Ovary (tissue), 3 donors: ENCODE measurements at regions not wholly inside any gene's neighbourhood (a gene's known extent, or its start where the extent isn't known, plus 50 kb on each side); places are given as distances from the start of the nearest gene placed in this dataset.

Experiments used
- EP300 ChIP-seq: sonication (generic); formaldehyde crosslinking; IDR thresholded peaks from one replicate; pipeline ENCODE4 v1.6.1; 2017; ENCODE audit warnings: antibody characterized with exemption
- POLR2A ChIP-seq: fragments of 450-650 bp; IDR thresholded peaks from one replicate; pipeline ENCODE4 v1.6.1; 2017; ENCODE audit warnings: antibody characterized with exemption, mild to moderate bottlenecking, moderate library complexity
- TF ChIP-seq, protein P1 (sequence below), 3 donors: fragments of 450-650 bp in 2 of 3; fragments of 200-600 bp in 1 of 3; IDR thresholded peaks; one replicate each; pipeline versions ENCODE4 v1.5.1 to v1.8.0; 2016 to 2022; ENCODE audit warnings: antibody characterized with exemption in 3 of 3, mild to moderate bottlenecking in 1 of 3
- donor health status: DM: no; HTN: no; CAD: no.

DNA sequence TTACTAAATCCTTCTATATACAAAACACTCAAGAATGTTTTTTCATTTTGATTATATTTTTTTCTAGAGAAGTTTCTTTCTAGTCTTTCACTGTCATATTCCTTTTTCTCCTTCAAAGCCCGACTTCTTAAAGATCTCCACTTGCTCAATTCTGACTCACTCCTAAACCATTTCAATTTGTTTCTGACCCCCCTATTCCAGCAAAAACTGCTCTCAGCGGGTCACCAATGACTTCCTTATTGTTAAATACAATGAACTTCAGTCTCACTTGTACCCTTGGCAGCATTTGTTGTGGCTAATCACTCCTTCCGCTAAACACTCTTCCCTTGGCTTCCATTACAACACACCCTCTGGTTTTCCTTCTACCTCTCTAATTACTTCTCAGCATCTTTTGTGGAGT, 111.1 kb upstream of the RBBP8 start:
- TF ChIP-seq, protein P1, sequence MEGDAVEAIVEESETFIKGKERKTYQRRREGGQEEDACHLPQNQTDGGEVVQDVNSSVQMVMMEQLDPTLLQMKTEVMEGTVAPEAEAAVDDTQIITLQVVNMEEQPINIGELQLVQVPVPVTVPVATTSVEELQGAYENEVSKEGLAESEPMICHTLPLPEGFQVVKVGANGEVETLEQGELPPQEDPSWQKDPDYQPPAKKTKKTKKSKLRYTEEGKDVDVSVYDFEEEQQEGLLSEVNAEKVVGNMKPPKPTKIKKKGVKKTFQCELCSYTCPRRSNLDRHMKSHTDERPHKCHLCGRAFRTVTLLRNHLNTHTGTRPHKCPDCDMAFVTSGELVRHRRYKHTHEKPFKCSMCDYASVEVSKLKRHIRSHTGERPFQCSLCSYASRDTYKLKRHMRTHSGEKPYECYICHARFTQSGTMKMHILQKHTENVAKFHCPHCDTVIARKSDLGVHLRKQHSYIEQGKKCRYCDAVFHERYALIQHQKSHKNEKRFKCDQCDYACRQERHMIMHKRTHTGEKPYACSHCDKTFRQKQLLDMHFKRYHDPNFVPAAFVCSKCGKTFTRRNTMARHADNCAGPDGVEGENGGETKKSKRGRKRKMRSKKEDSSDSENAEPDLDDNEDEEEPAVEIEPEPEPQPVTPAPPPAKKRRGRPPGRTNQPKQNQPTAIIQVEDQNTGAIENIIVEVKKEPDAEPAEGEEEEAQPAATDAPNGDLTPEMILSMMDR (IDR thresholded peaks at IDR 0.05) = no peak
- TF ChIP-seq POLR2A = no peak
- no peak for TF ChIP-seq EP300
